Spleen (tissue), 7 donors: ENCODE measurements at regions not wholly inside any gene's neighbourhood (a gene's known extent, or its start where the extent isn't known, plus 50 kb on each side); places are given as distances from the start of the nearest gene placed in this dataset.

Experiments used
- CTCF ChIP-seq, 11 experiments: fragments of 200-600 bp in 7 of 11; fragments of 450-650 bp in 4 of 11; sonication (generic) in 4 of 11; IDR thresholded peaks in 8 of 11; conservative IDR thresholded peaks in 3 of 11; 1 replicate in 7 of 11; 2 replicates in 4 of 11; pipeline versions ENCODE4 v1.4.0 to v1.8.0; 2016 to 2021; ENCODE audit warnings: antibody characterized with exemption in 11 of 11, inconsistent platforms in 4 of 11, mild to moderate bottlenecking in 1 of 11
- POLR2A ChIP-seq, 3 donors: fragments of 450-650 bp; IDR thresholded peaks; one replicate each; pipeline ENCODE4 v1.5.1; 2017; ENCODE audit warnings: antibody characterized with exemption in 3 of 3, mild to moderate bottlenecking in 1 of 3
- POLR2AphosphoS5 ChIP-seq, 3 donors: sonication (generic); formaldehyde crosslinking; IDR thresholded peaks; one replicate each; pipeline ENCODE4 v1.5.1; 2017; ENCODE audit warnings: antibody characterized with exemption in 3 of 3
- donor health status: DM: no; HTN: no; CAD: no; lungs with moderate emphysema.
- donor health status: DM: no; HTN: no; CAD: no.
- donor health status: DM: no; HTN: no; CAD: no.

- TF ChIP-seq CTCF (IDR thresholded peaks at IDR 0.05 in 8 of 11, conservative IDR thresholded peaks at IDR 0.05 in 3 of 11) (no peak), POLR2A (IDR thresholded peaks at IDR 0.05) (no peak), POLR2AphosphoS5 (IDR thresholded peaks at IDR 0.05) (no peak)
Observed at GRCh38 chr7:16174253-16174652, 247.1 kb downstream of the CRPPA start.
